Lower lobe of right lung (tissue), 2 donors: ENCODE measurements at regions not wholly inside any gene's neighbourhood (a gene's known extent, or its start where the extent isn't known, plus 50 kb on each side); places are given as distances from the start of the nearest gene placed in this dataset.

Source experiments
- ATAC-seq, 2 donors: fragments of 200-7000 bp; cut with Tn5 transposase; one replicate each; pipeline ENCODE4 v1.9.1; 2020 to 2022; ENCODE audit warnings: mild to moderate bottlenecking in 2 of 2, moderate library complexity in 2 of 2
- DNase-seq: peaks from one replicate; pipeline ENCODE4 v3.0.0-alpha.2; 2020
- H3K27ac ChIP-seq: fragments of 200-600 bp; one replicate; pipeline ENCODE4 v1.8.0; 2022
- H3K27me3 ChIP-seq: fragments of 200-600 bp; one replicate; pipeline ENCODE4 v1.8.0; 2022; ENCODE audit warnings: low read depth
- H3K36me3 ChIP-seq: fragments of 200-600 bp; one replicate; pipeline ENCODE4 v1.8.0; 2022; ENCODE audit warnings: mild to moderate bottlenecking
- H3K4me1 ChIP-seq: fragments of 200-600 bp; one replicate; pipeline ENCODE4 v1.8.0; 2022
- H3K4me3 ChIP-seq: fragments of 200-600 bp; one replicate; pipeline ENCODE4 v1.8.0; 2022; ENCODE audit warnings: mild to moderate bottlenecking
- H3K9me3 ChIP-seq: fragments of 200-600 bp; one replicate; pipeline ENCODE4 v1.8.0; 2022
- intact Hi-C: fragments of 100-400 bp; cut with DNase I; formaldehyde crosslinking; loops from one replicate; pipeline ENCODE4 v1.11.0; 2022
- TF ChIP-seq, protein P1 (sequence below): fragments of 200-600 bp; IDR thresholded peaks from one replicate; pipeline ENCODE4 v1.8.0; 2022; ENCODE audit warnings: antibody characterized with exemption, mild to moderate bottlenecking
- donor health status: DM: no; HTN: yes; CAD: no; lungs with severe emphysema.

DNA sequence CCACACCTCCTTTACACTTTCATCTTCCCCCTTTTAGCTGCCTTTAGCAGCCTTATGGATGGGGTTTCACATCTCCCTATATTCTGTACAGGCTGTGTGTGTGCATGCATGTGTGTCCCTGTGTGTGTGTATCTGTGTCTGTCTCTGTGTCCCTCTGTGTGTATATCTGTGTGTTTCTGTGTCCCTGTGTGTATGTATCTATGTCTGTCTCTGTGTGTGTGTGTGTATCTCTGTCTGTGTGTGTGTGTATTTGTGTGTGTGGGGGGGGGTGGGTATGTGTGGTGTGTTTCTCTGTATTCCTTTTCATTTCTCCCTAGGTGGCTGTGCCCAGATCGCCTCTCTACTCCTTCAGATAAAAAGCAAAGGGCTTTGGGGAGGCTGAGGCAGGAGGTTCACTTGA lies 52.2 kb upstream of the CD83 start:
- TF ChIP-seq, protein P1, sequence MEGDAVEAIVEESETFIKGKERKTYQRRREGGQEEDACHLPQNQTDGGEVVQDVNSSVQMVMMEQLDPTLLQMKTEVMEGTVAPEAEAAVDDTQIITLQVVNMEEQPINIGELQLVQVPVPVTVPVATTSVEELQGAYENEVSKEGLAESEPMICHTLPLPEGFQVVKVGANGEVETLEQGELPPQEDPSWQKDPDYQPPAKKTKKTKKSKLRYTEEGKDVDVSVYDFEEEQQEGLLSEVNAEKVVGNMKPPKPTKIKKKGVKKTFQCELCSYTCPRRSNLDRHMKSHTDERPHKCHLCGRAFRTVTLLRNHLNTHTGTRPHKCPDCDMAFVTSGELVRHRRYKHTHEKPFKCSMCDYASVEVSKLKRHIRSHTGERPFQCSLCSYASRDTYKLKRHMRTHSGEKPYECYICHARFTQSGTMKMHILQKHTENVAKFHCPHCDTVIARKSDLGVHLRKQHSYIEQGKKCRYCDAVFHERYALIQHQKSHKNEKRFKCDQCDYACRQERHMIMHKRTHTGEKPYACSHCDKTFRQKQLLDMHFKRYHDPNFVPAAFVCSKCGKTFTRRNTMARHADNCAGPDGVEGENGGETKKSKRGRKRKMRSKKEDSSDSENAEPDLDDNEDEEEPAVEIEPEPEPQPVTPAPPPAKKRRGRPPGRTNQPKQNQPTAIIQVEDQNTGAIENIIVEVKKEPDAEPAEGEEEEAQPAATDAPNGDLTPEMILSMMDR = no peak
- intact Hi-C loops = loop anchor here (10.0 kb wide), 1 partner anchor 151 kb away; no protein-coding TSS in a partner anchor

DNA sequence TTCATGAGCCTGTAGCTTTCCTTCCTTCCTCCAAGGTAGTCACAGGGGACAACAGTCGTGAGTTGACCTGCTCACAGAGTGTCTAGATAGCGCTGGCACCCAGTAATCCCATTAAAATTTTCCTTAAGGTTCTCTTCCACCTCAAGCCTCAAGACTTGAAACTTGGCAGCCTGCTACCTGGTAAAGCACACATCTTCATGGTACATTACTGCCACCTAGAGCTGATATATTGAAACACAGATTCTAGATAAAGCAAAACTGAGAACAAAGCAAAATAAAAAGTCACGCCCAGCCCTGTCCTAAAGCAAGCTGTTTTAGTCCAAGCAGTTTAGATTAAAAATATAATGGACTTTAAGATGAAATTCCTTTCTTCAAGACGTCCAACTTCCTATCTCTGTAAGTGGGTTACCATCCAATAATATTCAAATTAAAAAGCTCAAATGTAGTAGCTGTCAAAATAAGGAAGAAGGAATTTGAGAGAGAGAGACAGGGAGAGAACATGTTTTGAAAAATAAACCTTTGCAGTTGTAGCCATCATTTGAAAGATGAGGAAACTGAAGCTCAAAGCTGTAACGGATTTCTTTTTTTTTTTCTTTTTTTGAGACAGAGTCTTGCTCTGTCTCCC lies 50.7 kb upstream of the CD83 start:
- H3K4me3 ChIP-seq = no peak overlapping the region
- peaks cover 6% of the 10 kb centered on the region for H3K27me3 ChIP-seq
- DNase-seq (no peak), ATAC-seq (peak; percentile 87)
- no peaks in the 10 kb centered on the region for H3K9me3 ChIP-seq
- H3K36me3 ChIP-seq = no peaks in the 10 kb centered on the region
- H3K4me1 ChIP-seq = no peaks in the 10 kb centered on the region
- TF ChIP-seq, protein P1 = peak; percentile 60
- intact Hi-C loops = loop anchor here (10.0 kb wide), 1 partner anchor 152 kb away; no protein-coding TSS in a partner anchor
- H3K27ac ChIP-seq = no peak overlapping the region

More for the DNA sequence above, 52.2 kb upstream of the CD83 start:
- no peaks in the 10 kb centered on the region for H3K36me3 ChIP-seq
- H3K27ac ChIP-seq = no peak overlapping the region
- H3K4me1 ChIP-seq = no peaks in the 10 kb centered on the region
- no peak for DNase-seq
- no peak for ATAC-seq
- no peak overlapping the region for H3K4me3 ChIP-seq
- H3K27me3 ChIP-seq = peaks cover 9% of the 10 kb centered on the region
- no peaks in the 10 kb centered on the region for H3K9me3 ChIP-seq

DNA sequence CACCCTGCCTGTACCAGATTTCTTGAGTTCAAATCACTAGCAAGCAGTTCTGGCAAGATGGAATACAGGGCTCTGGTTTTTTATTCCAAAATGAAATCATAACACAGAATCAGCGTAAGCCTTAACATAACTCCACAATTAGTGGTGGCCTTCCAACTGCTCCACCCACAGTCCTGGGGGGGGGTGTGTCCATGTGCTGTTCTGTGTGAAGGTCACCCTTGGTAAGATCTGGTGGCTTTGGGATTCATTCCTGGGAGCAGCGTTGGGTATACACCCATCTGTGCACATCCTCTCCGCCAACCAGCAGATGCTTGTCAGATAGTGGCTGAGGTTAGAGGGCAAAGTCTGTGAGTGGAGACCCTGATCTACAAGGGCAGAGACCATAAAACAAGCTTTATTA lies 49.9 kb upstream of the CD83 start:
- no peaks in the 10 kb centered on the region for H3K9me3 ChIP-seq
- H3K36me3 ChIP-seq = no peaks in the 10 kb centered on the region
- no peaks in the 10 kb centered on the region for H3K4me1 ChIP-seq
- H3K27ac ChIP-seq = no peak overlapping the region
- ATAC-seq = peak in 1 of 2 donors; percentile 17
- TF ChIP-seq, protein P1 = no peak
- intact Hi-C loops = loop anchor here (10.0 kb wide), 1 partner anchor 153 kb away; no protein-coding TSS in a partner anchor
- peaks cover 6% of the 10 kb centered on the region for H3K27me3 ChIP-seq
- H3K4me3 ChIP-seq = no peak overlapping the region
- DNase-seq = no peak
